GM12878 (cell line): ENCODE measurements at regions not wholly inside any gene's neighbourhood (a gene's known extent, or its start where the extent isn't known, plus 50 kb on each side); places are given as distances from the start of the nearest gene placed in this dataset.

ENCODE experiments used
- USF2 ChIP-seq: IDR thresholded peaks from 2 replicates; pipeline ENCODE4 v1.6.1; 2011; ENCODE audit warnings: low read depth, low read length, improper control_type of control experiment, borderline replicate concordance
- ZBTB4 ChIP-seq: fragments of 450-650 bp; formaldehyde crosslinking; IDR thresholded peaks from 2 replicates; pipeline ENCODE4 v1.4.0; 2022; ENCODE audit warnings: mild to moderate bottlenecking, moderate library complexity
- TF ChIP-seq, protein P1 (sequence below): fragments of 450-650 bp; IDR thresholded peaks from 2 replicates; pipeline ENCODE4 v1.6.1; 2016; ENCODE audit warnings: mild to moderate bottlenecking, moderate library complexity, borderline replicate concordance

- TF ChIP-seq, protein P1, sequence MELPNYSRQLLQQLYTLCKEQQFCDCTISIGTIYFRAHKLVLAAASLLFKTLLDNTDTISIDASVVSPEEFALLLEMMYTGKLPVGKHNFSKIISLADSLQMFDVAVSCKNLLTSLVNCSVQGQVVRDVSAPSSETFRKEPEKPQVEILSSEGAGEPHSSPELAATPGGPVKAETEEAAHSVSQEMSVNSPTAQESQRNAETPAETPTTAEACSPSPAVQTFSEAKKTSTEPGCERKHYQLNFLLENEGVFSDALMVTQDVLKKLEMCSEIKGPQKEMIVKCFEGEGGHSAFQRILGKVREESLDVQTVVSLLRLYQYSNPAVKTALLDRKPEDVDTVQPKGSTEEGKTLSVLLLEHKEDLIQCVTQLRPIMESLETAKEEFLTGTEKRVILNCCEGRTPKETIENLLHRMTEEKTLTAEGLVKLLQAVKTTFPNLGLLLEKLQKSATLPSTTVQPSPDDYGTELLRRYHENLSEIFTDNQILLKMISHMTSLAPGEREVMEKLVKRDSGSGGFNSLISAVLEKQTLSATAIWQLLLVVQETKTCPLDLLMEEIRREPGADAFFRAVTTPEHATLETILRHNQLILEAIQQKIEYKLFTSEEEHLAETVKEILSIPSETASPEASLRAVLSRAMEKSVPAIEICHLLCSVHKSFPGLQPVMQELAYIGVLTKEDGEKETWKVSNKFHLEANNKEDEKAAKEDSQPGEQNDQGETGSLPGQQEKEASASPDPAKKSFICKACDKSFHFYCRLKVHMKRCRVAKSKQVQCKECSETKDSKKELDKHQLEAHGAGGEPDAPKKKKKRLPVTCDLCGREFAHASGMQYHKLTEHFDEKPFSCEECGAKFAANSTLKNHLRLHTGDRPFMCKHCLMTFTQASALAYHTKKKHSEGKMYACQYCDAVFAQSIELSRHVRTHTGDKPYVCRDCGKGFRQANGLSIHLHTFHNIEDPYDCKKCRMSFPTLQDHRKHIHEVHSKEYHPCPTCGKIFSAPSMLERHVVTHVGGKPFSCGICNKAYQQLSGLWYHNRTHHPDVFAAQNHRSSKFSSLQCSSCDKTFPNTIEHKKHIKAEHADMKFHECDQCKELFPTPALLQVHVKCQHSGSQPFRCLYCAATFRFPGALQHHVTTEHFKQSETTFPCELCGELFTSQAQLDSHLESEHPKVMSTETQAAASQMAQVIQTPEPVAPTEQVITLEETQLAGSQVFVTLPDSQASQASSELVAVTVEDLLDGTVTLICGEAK = no peak
- TF ChIP-seq ZBTB4 (CRISPR knock-in tag) (no peak), USF2 (no peak)
These were observed 392.4 kb downstream of the RPS6KC1 start (continued) for GRCh38 chr1:213443415-213443814.
